BJ (cell line): ENCODE measurements at regions not wholly inside any gene's neighbourhood (a gene's known extent, or its start where the extent isn't known, plus 50 kb on each side); places are given as distances from the start of the nearest gene placed in this dataset.
"Not testable (repeated sequence)": the region's sequence is repeated elsewhere in the genome, so short reads cannot be mapped to it uniquely, and the experiment has no call there.

Source experiments
- CTCF ChIA-PET: fragments of 350-600 bp; formaldehyde crosslinking; extraction: SDS; loops from one replicate; lab custom pipeline; 2021; ENCODE audit warnings: antibody characterized with exemption, inconsistent platforms; lab: Yijun Ruan, JAX
- POLR2A ChIA-PET: fragments of 300-600 bp; sonication (Branson Sonifier 250); formaldehyde crosslinking; extraction: SDS; loops from one replicate; lab custom pipeline; 2021; ENCODE audit warnings: antibody characterized with exemption; lab: Charles Lee
- DNase-seq: peaks from one replicate; pipeline ENCODE4 v3.0.0-alpha.2; 2011; ENCODE audit warnings: low read depth
- H3K27me3 ChIP-seq: 2 replicates; pipeline ENCODE4 v1.6.0; 2011; ENCODE audit warnings: low read length; ENCODE audit not compliant: control insufficient read depth, insufficient read depth
- H3K36me3 ChIP-seq: 2 replicates; pipeline ENCODE4 v1.5.1; 2011; ENCODE audit warnings: low read length; ENCODE audit not compliant: control insufficient read depth, insufficient read depth
- H3K4me3 ChIP-seq: 2 replicates; pipeline ENCODE4 v1.5.1; 2011; ENCODE audit warnings: low read depth, mild to moderate bottlenecking, control low read depth, low read length
- CTCF ChIP-seq: IDR thresholded peaks from 2 replicates; pipeline ENCODE4 v1.5.1; 2011; ENCODE audit warnings: low read depth, mild to moderate bottlenecking, control low read depth, inconsistent platforms, low read length, moderate library complexity; ENCODE audit not compliant: insufficient read depth

- Histone ChIP-seq H3K27me3 (no peaks in the 10 kb centered on the region), H3K4me3 (no peak overlapping the region), H3K36me3 (no peaks in the 10 kb centered on the region)
- TF ChIP-seq CTCF: no peak
- POLR2A ChIA-PET: no interaction called here
- DNase-seq: no peak
- CTCF ChIA-PET: no interaction called here
Measured at GRCh38 chr6:163698086-163698485, 283.6 kb downstream of the QKI start.

- CTCF ChIA-PET, POLR2A ChIA-PET, H3K36me3 ChIP-seq: not testable (repeated sequence)
Measured at GRCh38 chr6:163696311-163696710, 281.8 kb downstream of the QKI start.

GRCh38 chr6:163695414-163695864, 280.9 kb downstream of the QKI start:
- Histone ChIP-seq H3K36me3 (no peaks in the 10 kb centered on the region), H3K4me3 (no peak overlapping the region), H3K27me3 (no peaks in the 10 kb centered on the region)
- POLR2A ChIA-PET: no interaction called here
- CTCF ChIA-PET: no interaction called here
- DNase-seq: no peak
- no peak for TF ChIP-seq CTCF

More at GRCh38 chr6:163696311-163696710, 281.8 kb downstream of the QKI start:
- not testable (repeated sequence) for H3K27me3 ChIP-seq, H3K4me3 ChIP-seq, DNase-seq

GRCh38 chr6:163694988-163695398, 280.5 kb downstream of the QKI start:
- ChIA-PET CTCF (no interaction called here), POLR2A (no interaction called here)
- no peak for TF ChIP-seq CTCF
- Histone ChIP-seq H3K4me3 (no peak overlapping the region), H3K27me3 (no peaks in the 10 kb centered on the region), H3K36me3 (no peaks in the 10 kb centered on the region)
- DNase-seq: no peak

- DNase-seq: no peak
- no peak for TF ChIP-seq CTCF
- no peaks in the 10 kb centered on the region for H3K36me3 ChIP-seq
- ChIA-PET POLR2A (no interaction called here), CTCF (no interaction called here)
- no peaks in the 10 kb centered on the region for H3K27me3 ChIP-seq
- H3K4me3 ChIP-seq: no peak overlapping the region
Measured at GRCh38 chr6:163694072-163694471, 279.6 kb downstream of the QKI start.

- Histone ChIP-seq H3K4me3 (no peak overlapping the region), H3K27me3 (no peaks in the 10 kb centered on the region), H3K36me3 (no peaks in the 10 kb centered on the region)
- CTCF ChIA-PET: interaction anchor here (1.0 kb wide), 1 partner anchor 343 kb away, joined by 3 read pairs; no protein-coding TSS in a partner anchor
- TF ChIP-seq CTCF: no peak
- POLR2A ChIA-PET: no interaction called here
- DNase-seq: no peak
Measured at GRCh38 chr6:163691049-163691448, 276.5 kb downstream of the QKI start.
